ENCODE measurements at regions not wholly inside any gene's neighbourhood (a gene's known extent, or its start where the extent isn't known, plus 50 kb on each side); places are given as distances from the start of the nearest gene placed in this dataset.
A peak's percentile ranks its signal among the peaks of the same experiment; 100 is the strongest.

- DNase-seq (ENCODE audit: extremely low spot score) = no peak
- Histone ChIP-seq H3K4me1 (peaks cover 0 to 50% (median 44%) of the 10 kb centered on the region in 4 donors), H3K27me3 (no peaks in the 10 kb centered on the region), H3K36me3 (no peaks in the 10 kb centered on the region), H3K4me3 (no peak overlapping the region), H3K9me3 (no peaks in the 10 kb centered on the region), H3K27ac (replicated peaks in 1 of 4) (peak overlapping the region in 2 of 4 donors; percentile 18 to 34)
- 66% methylated on average over 2 of the region's 2 CpGs for WGBS
- intact Hi-C loops (cut with DNase I) = no loop called here
- TF ChIP-seq EP300 (IDR thresholded peaks at IDR 0.05) = no peak
- no peak for TF ChIP-seq CTCF (IDR thresholded peaks at IDR 0.05)
- TF ChIP-seq POLR2AphosphoS5 (IDR thresholded peaks at IDR 0.05) = no peak
- no peak for TF ChIP-seq POLR2A (IDR thresholded peaks at IDR 0.05; ENCODE audit: low read depth)
Measured at GRCh38 chr4:165613581-165613980, 234.8 kb downstream of the CPE start.

GRCh38 chr4:165620913-165621312, 242.1 kb downstream of the CPE start:
- TF ChIP-seq POLR2AphosphoS5 (IDR thresholded peaks at IDR 0.05) (no peak), POLR2A (IDR thresholded peaks at IDR 0.05; ENCODE audit: low read depth) (no peak), EP300 (IDR thresholded peaks at IDR 0.05) (no peak), CTCF (IDR thresholded peaks at IDR 0.05) (no peak)
- H3K9me3 ChIP-seq = no peaks in the 10 kb centered on the region
- intact Hi-C loops (cut with DNase I) = no loop called here
- no peaks in the 10 kb centered on the region for H3K36me3 ChIP-seq
- H3K4me1 ChIP-seq = peaks cover 0 to 2% (median 0%) of the 10 kb centered on the region in 4 donors
- DNase-seq (ENCODE audit: extremely low spot score) = no peak
- H3K4me3 ChIP-seq = no peak overlapping the region
- H3K27ac ChIP-seq (replicated peaks in 1 of 4) = no peak overlapping the region
- H3K27me3 ChIP-seq = no peaks in the 10 kb centered on the region
- 84% methylated on average over 3 of the region's 3 CpGs for WGBS

- no peaks in the 10 kb centered on the region for H3K27me3 ChIP-seq
- intact Hi-C loops (cut with DNase I) = no loop called here
- H3K36me3 ChIP-seq = no peaks in the 10 kb centered on the region
- H3K4me3 ChIP-seq = no peak overlapping the region
- peaks cover 0 to 4% (median 0%) of the 10 kb centered on the region in 4 donors for H3K4me1 ChIP-seq
- WGBS = 75% methylated on average over 5 of the region's 5 CpGs
- TF ChIP-seq POLR2AphosphoS5 (IDR thresholded peaks at IDR 0.05) (no peak), EP300 (IDR thresholded peaks at IDR 0.05) (no peak), POLR2A (IDR thresholded peaks at IDR 0.05; ENCODE audit: low read depth) (no peak), CTCF (IDR thresholded peaks at IDR 0.05) (no peak)
- no peaks in the 10 kb centered on the region for H3K9me3 ChIP-seq
- DNase-seq (ENCODE audit: extremely low spot score) = no peak
- H3K27ac ChIP-seq (replicated peaks in 1 of 4) = no peak overlapping the region
Measured at GRCh38 chr4:165621983-165622382, 243.2 kb downstream of the CPE start.

GRCh38 chr4:165625281-165625680, 246.5 kb downstream of the CPE start:
- no peak for TF ChIP-seq EP300 (IDR thresholded peaks at IDR 0.05)
- no peak for TF ChIP-seq CTCF (IDR thresholded peaks at IDR 0.05)
- TF ChIP-seq POLR2A (IDR thresholded peaks at IDR 0.05; ENCODE audit: low read depth) = no peak
- no peak for TF ChIP-seq POLR2AphosphoS5 (IDR thresholded peaks at IDR 0.05)
- no peaks in the 10 kb centered on the region for H3K9me3 ChIP-seq
- no peak overlapping the region for H3K4me3 ChIP-seq
- no peaks in the 10 kb centered on the region for H3K36me3 ChIP-seq
- 68% methylated on average over 2 of the region's 2 CpGs for WGBS
- DNase-seq (ENCODE audit: extremely low spot score) = no peak
- H3K27me3 ChIP-seq = no peaks in the 10 kb centered on the region
- intact Hi-C loops (cut with DNase I) = no loop called here
- H3K4me1 ChIP-seq = peaks cover 0 to 4% (median 0%) of the 10 kb centered on the region in 4 donors
- no peak overlapping the region for H3K27ac ChIP-seq (replicated peaks in 1 of 4)

- DNase-seq (ENCODE audit: extremely low spot score) = no peak
- Histone ChIP-seq H3K27ac (replicated peaks in 1 of 4) (no peak overlapping the region), H3K4me3 (no peak overlapping the region), H3K27me3 (no peaks in the 10 kb centered on the region), H3K36me3 (no peaks in the 10 kb centered on the region), H3K4me1 (peaks cover 5 to 8% (median 6%) of the 10 kb centered on the region in 4 donors), H3K9me3 (no peaks in the 10 kb centered on the region)
- intact Hi-C loops (cut with DNase I) = no loop called here
- TF ChIP-seq CTCF (IDR thresholded peaks at IDR 0.05) = no peak
- TF ChIP-seq POLR2AphosphoS5 (IDR thresholded peaks at IDR 0.05) = no peak
- TF ChIP-seq EP300 (IDR thresholded peaks at IDR 0.05) = no peak
- no peak for TF ChIP-seq POLR2A (IDR thresholded peaks at IDR 0.05; ENCODE audit: low read depth)
- WGBS = 62% methylated on average over 4 of the region's 4 CpGs
Measured at GRCh38 chr4:165626316-165626715, 246.7 kb upstream of the TLL1 start.
